H7 (cell line): ENCODE measurements at regions not wholly inside any gene's neighbourhood (a gene's known extent, or its start where the extent isn't known, plus 50 kb on each side); places are given as distances from the start of the nearest gene placed in this dataset.

Experiments
- DNase-seq: peaks from one replicate; pipeline ENCODE4 v3.0.0; 2012
- H3K27me3 ChIP-seq: 2 replicates; pipeline ENCODE4 v1.6.0; 2011; ENCODE audit warnings: mild to moderate bottlenecking, low read length; ENCODE audit not compliant: control insufficient read depth, insufficient read depth
- H3K36me3 ChIP-seq: replicated peaks from 2 replicates; pipeline ENCODE4 v1.5.1; 2011; ENCODE audit warnings: low read length; ENCODE audit not compliant: control insufficient read depth, insufficient read depth
- H3K4me3 ChIP-seq: 2 replicates; pipeline ENCODE4 v1.5.1; 2011; ENCODE audit warnings: low read depth, mild to moderate bottlenecking, control low read depth, low read length, moderate library complexity; ENCODE audit not compliant: insufficient read depth

- H3K36me3 ChIP-seq = no peaks in the 10 kb centered on the region
- no peaks in the 10 kb centered on the region for H3K27me3 ChIP-seq
- no peak overlapping the region for H3K4me3 ChIP-seq
- DNase-seq = peak; percentile 28
Observed at GRCh38 chr9:80410106-80410505, 838.3 kb downstream of the TLE4 start.

- no peak overlapping the region for H3K4me3 ChIP-seq
- no peaks in the 10 kb centered on the region for H3K27me3 ChIP-seq
- DNase-seq = no peak
- H3K36me3 ChIP-seq = no peaks in the 10 kb centered on the region
Observed at GRCh38 chr9:80407220-80407619, 835.5 kb downstream of the TLE4 start.

GRCh38 chr9:80401243-80401642 is 829.5 kb downstream of the TLE4 start:
- Histone ChIP-seq H3K36me3 (no peaks in the 10 kb centered on the region), H3K4me3 (no peak overlapping the region), H3K27me3 (no peaks in the 10 kb centered on the region)
- DNase-seq = no peak

- Histone ChIP-seq H3K4me3 (no peak overlapping the region), H3K27me3 (no peaks in the 10 kb centered on the region), H3K36me3 (no peaks in the 10 kb centered on the region)
- no peak for DNase-seq
Observed at GRCh38 chr9:80400624-80401230, 829.0 kb downstream of the TLE4 start.

- Histone ChIP-seq H3K36me3 (no peaks in the 10 kb centered on the region), H3K27me3 (no peaks in the 10 kb centered on the region), H3K4me3 (no peak overlapping the region)
- DNase-seq = no peak
Observed at GRCh38 chr9:80399606-80400005, 827.8 kb downstream of the TLE4 start.

GRCh38 chr9:80387828-80388227 is 816.1 kb downstream of the TLE4 start:
- DNase-seq = no peak
- no peaks in the 10 kb centered on the region for H3K27me3 ChIP-seq
- H3K36me3 ChIP-seq = no peaks in the 10 kb centered on the region
- H3K4me3 ChIP-seq = no peak overlapping the region

- Histone ChIP-seq H3K36me3 (no peaks in the 10 kb centered on the region), H3K4me3 (no peak overlapping the region), H3K27me3 (no peaks in the 10 kb centered on the region)
- no peak for DNase-seq
Observed at GRCh38 chr9:80385246-80385645, 813.5 kb downstream of the TLE4 start.

GRCh38 chr9:80383331-80383730 is 811.6 kb downstream of the TLE4 start:
- no peak for DNase-seq
- Histone ChIP-seq H3K36me3 (no peaks in the 10 kb centered on the region), H3K4me3 (no peak overlapping the region), H3K27me3 (no peaks in the 10 kb centered on the region)

GRCh38 chr9:80382211-80382891 is 810.6 kb downstream of the TLE4 start:
- Histone ChIP-seq H3K4me3 (no peak overlapping the region), H3K36me3 (no peaks in the 10 kb centered on the region), H3K27me3 (no peaks in the 10 kb centered on the region)
- DNase-seq = no peak

GRCh38 chr9:80380301-80380700 is 808.5 kb downstream of the TLE4 start:
- H3K27me3 ChIP-seq = no peaks in the 10 kb centered on the region
- no peaks in the 10 kb centered on the region for H3K36me3 ChIP-seq
- no peak overlapping the region for H3K4me3 ChIP-seq
- no peak for DNase-seq

- Histone ChIP-seq H3K4me3 (no peak overlapping the region), H3K36me3 (no peaks in the 10 kb centered on the region), H3K27me3 (no peaks in the 10 kb centered on the region)
- DNase-seq = no peak
Observed at GRCh38 chr9:80378669-80379293, 807.0 kb downstream of the TLE4 start.

GRCh38 chr9:80376180-80376579 is 804.4 kb downstream of the TLE4 start:
- no peak for DNase-seq
- no peaks in the 10 kb centered on the region for H3K27me3 ChIP-seq
- H3K36me3 ChIP-seq = no peaks in the 10 kb centered on the region
- no peak overlapping the region for H3K4me3 ChIP-seq

GRCh38 chr9:80375477-80375876 is 803.7 kb downstream of the TLE4 start:
- no peak for DNase-seq
- no peaks in the 10 kb centered on the region for H3K36me3 ChIP-seq
- no peak overlapping the region for H3K4me3 ChIP-seq
- H3K27me3 ChIP-seq = no peaks in the 10 kb centered on the region

GRCh38 chr9:80369641-80370040 is 797.9 kb downstream of the TLE4 start:
- Histone ChIP-seq H3K4me3 (no peak overlapping the region), H3K36me3 (no peaks in the 10 kb centered on the region), H3K27me3 (no peaks in the 10 kb centered on the region)
- DNase-seq = no peak

- no peaks in the 10 kb centered on the region for H3K27me3 ChIP-seq
- DNase-seq = no peak
- no peaks in the 10 kb centered on the region for H3K36me3 ChIP-seq
- H3K4me3 ChIP-seq = no peak overlapping the region
Observed at GRCh38 chr9:80366626-80367025, 794.9 kb downstream of the TLE4 start.
